ENCODE measurements at regions not wholly inside any gene's neighbourhood (a gene's known extent, or its start where the extent isn't known, plus 50 kb on each side); places are given as distances from the start of the nearest gene placed in this dataset.

DNA sequence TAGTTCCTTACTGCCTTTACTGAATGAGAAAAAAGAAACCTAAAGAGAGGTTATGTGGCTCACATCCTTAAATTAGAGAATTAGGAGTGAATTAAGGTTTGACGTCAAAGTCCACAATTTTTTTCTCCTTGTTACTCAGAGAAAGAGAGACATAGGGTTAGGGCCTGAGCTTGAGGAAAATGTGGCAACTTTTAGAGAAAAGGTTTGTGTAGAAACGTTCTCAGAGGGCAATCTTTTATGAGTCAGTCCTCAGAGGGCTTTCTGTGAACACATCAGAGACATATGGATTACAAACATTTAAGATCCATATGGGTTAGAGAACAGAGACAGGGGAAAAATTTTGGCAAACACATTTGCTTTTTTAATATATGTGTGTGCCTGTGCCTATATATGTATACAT is 242.8 kb downstream of the TGFB2 start:
- no peak for TF ChIP-seq POLR2A (IDR thresholded peaks at IDR 0.05)
- TF ChIP-seq, protein P1, sequence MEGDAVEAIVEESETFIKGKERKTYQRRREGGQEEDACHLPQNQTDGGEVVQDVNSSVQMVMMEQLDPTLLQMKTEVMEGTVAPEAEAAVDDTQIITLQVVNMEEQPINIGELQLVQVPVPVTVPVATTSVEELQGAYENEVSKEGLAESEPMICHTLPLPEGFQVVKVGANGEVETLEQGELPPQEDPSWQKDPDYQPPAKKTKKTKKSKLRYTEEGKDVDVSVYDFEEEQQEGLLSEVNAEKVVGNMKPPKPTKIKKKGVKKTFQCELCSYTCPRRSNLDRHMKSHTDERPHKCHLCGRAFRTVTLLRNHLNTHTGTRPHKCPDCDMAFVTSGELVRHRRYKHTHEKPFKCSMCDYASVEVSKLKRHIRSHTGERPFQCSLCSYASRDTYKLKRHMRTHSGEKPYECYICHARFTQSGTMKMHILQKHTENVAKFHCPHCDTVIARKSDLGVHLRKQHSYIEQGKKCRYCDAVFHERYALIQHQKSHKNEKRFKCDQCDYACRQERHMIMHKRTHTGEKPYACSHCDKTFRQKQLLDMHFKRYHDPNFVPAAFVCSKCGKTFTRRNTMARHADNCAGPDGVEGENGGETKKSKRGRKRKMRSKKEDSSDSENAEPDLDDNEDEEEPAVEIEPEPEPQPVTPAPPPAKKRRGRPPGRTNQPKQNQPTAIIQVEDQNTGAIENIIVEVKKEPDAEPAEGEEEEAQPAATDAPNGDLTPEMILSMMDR (IDR thresholded peaks at IDR 0.05), result no peak
- TF ChIP-seq POLR2AphosphoS5 (IDR thresholded peaks at IDR 0.05), result no peak

Data from upper lobe of left lung (tissue), 4 donors.